Gastroesophageal sphincter (tissue), 3 donors: ENCODE measurements at regions not wholly inside any gene's neighbourhood (a gene's known extent, or its start where the extent isn't known, plus 50 kb on each side); places are given as distances from the start of the nearest gene placed in this dataset.

Experiments
- CTCF ChIP-seq, 4 experiments: fragments of 200-600 bp in 2 of 4; fragments of 450-650 bp in 2 of 4; sonication (generic) in 1 of 4; IDR thresholded peaks; one replicate each; pipeline ENCODE4 v1.5.1; 2017 to 2019; ENCODE audit warnings: antibody characterized with exemption in 4 of 4, mild to moderate bottlenecking in 2 of 4, moderate library complexity in 2 of 4
- EP300 ChIP-seq: sonication (generic); formaldehyde crosslinking; IDR thresholded peaks from one replicate; pipeline ENCODE4 v1.6.1; 2017; ENCODE audit warnings: antibody characterized with exemption, mild to moderate bottlenecking
- POLR2A ChIP-seq, 2 donors: fragments of 450-650 bp; IDR thresholded peaks; one replicate each; pipeline ENCODE4 v1.6.1; 2017; ENCODE audit warnings: antibody characterized with exemption in 2 of 2, mild to moderate bottlenecking in 2 of 2, moderate library complexity in 1 of 2
- POLR2AphosphoS5 ChIP-seq: sonication (generic); formaldehyde crosslinking; IDR thresholded peaks from one replicate; pipeline ENCODE4 v1.6.1; 2017; ENCODE audit warnings: antibody characterized with exemption

- TF ChIP-seq CTCF (IDR thresholded peaks at IDR 0.05) (no peak), POLR2AphosphoS5 (no peak), POLR2A (IDR thresholded peaks at IDR 0.05) (no peak), EP300 (no peak)
Measured at GRCh38 chr16:62353355-62353754, 317.1 kb upstream of the CDH8 start.
